ENCODE measurements at regions not wholly inside any gene's neighbourhood (a gene's known extent, or its start where the extent isn't known, plus 50 kb on each side); places are given as distances from the start of the nearest gene placed in this dataset.

DNA sequence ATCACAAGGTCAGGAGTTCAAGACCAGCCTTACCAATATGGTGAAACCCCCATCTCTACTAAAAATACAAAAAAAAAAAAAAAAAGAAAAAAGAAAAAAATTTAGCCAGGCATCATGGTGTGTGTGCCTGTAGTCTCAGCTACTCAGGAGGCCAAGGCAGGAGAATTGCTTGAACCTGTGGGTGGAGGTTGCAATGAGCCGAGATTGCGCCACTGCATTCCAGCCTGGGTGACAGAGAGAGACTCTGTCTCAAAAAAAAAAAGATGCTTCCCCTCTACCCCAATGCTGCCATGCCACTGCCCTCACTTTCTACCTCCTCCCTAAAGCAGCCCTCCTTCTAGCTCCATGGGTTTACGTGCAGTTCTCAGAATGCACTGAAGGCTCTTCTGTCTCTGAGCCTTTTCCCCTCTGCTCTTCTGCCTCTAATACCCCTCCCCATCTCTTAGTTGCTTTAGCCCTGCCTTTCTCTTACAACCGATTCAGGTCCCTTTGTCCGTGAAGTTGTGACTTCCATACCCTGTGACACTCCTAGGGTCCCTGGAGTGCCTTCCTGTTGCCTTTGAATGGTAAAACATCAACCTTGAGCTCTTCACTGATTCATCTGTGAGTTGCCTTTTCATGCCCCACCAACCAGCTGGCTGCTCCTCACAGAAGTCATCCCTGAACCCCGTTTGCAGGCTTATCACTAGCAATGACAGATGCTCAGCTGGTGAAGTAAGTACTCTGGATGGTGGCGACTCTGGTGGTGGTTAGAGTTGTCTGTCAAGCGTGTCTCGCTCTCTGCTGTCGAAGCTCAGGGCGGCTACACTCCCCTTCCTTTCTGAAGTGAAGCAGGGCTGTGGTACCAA lies 234.9 kb downstream of the RHOU start:
- TF ChIP-seq, protein P1, sequence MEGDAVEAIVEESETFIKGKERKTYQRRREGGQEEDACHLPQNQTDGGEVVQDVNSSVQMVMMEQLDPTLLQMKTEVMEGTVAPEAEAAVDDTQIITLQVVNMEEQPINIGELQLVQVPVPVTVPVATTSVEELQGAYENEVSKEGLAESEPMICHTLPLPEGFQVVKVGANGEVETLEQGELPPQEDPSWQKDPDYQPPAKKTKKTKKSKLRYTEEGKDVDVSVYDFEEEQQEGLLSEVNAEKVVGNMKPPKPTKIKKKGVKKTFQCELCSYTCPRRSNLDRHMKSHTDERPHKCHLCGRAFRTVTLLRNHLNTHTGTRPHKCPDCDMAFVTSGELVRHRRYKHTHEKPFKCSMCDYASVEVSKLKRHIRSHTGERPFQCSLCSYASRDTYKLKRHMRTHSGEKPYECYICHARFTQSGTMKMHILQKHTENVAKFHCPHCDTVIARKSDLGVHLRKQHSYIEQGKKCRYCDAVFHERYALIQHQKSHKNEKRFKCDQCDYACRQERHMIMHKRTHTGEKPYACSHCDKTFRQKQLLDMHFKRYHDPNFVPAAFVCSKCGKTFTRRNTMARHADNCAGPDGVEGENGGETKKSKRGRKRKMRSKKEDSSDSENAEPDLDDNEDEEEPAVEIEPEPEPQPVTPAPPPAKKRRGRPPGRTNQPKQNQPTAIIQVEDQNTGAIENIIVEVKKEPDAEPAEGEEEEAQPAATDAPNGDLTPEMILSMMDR (IDR thresholded peaks at IDR 0.05) = no peak
- TF ChIP-seq POLR2A (IDR thresholded peaks at IDR 0.05) = no peak
